T-helper 2 cell treated with Interferon-gamma antibody and Interleukin-4, amounts not matched to agents 5 μg/mL and 100 μg/mL, for 36 hours (primary cell): ENCODE measurements at regions not wholly inside any gene's neighbourhood (a gene's known extent, or its start where the extent isn't known, plus 50 kb on each side); places are given as distances from the start of the nearest gene placed in this dataset.

ENCODE experiments used
- DNase-seq: peaks from one replicate; pipeline ENCODE4 v3.0.0; 2021; ENCODE audit warnings: low spot score
- H3K27ac Mint-ChIP-seq: one replicate; pipeline ENCODE4 v1.8.0; 2021; ENCODE audit warnings: mild to moderate bottlenecking, mixed read lengths
- H3K27me3 Mint-ChIP-seq: one replicate; pipeline ENCODE4 v1.8.0; 2021; ENCODE audit warnings: low read depth, mixed read lengths
- H3K36me3 Mint-ChIP-seq: one replicate; pipeline ENCODE4 v1.8.0; 2021; ENCODE audit warnings: low read depth, mixed read lengths
- H3K4me1 Mint-ChIP-seq: one replicate; pipeline ENCODE4 v1.8.0; 2021; ENCODE audit warnings: low read depth, mixed read lengths
- H3K4me3 Mint-ChIP-seq: one replicate; pipeline ENCODE4 v1.8.0; 2022; ENCODE audit warnings: mild to moderate bottlenecking, moderate library complexity, mixed read lengths
- H3K9me3 Mint-ChIP-seq: one replicate; pipeline ENCODE4 v1.8.0; 2021; ENCODE audit warnings: mixed read lengths

GRCh38 chr14:101193106-101193844 lies 289.8 kb upstream of the RTL1 start:
- H3K4me1 Mint-ChIP-seq = no peaks in the 10 kb centered on the region
- DNase-seq = no peak
- no peak overlapping the region for H3K4me3 Mint-ChIP-seq
- no peaks in the 10 kb centered on the region for H3K36me3 Mint-ChIP-seq
- H3K27ac Mint-ChIP-seq = no peak overlapping the region
- no peaks in the 10 kb centered on the region for H3K9me3 Mint-ChIP-seq
- no peaks in the 10 kb centered on the region for H3K27me3 Mint-ChIP-seq

DNA sequence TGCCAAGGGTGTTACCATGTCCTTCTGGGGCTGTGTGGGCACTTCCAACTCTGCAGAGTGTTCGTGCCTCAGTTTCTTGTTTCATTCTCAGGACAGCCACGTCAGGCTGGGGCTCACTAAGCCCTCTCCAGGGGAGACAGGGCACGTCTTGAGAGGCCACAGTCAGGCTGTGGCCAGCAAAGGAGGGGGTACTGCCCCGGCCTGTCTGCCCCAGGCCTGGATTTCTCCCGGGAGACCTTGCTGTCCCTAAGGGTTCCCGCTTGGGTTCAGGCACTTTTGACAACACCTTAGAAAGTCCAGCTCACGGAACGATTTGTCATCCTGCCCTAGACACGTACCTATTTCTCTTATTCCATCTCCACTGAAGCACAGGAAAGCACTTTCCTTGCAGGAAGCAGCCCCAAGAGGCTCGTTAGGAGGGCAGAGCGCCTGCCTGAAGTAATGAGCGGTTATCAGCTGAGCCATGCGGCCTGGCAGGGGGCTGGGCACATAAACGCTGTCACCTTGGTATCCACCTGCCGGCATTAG lies 290.4 kb upstream of the RTL1 start:
- DNase-seq = no peak
- H3K9me3 Mint-ChIP-seq = no peaks in the 10 kb centered on the region
- no peaks in the 10 kb centered on the region for H3K4me1 Mint-ChIP-seq
- H3K27me3 Mint-ChIP-seq = no peaks in the 10 kb centered on the region
- H3K4me3 Mint-ChIP-seq = no peak overlapping the region
- H3K27ac Mint-ChIP-seq = no peak overlapping the region
- no peaks in the 10 kb centered on the region for H3K36me3 Mint-ChIP-seq

DNA sequence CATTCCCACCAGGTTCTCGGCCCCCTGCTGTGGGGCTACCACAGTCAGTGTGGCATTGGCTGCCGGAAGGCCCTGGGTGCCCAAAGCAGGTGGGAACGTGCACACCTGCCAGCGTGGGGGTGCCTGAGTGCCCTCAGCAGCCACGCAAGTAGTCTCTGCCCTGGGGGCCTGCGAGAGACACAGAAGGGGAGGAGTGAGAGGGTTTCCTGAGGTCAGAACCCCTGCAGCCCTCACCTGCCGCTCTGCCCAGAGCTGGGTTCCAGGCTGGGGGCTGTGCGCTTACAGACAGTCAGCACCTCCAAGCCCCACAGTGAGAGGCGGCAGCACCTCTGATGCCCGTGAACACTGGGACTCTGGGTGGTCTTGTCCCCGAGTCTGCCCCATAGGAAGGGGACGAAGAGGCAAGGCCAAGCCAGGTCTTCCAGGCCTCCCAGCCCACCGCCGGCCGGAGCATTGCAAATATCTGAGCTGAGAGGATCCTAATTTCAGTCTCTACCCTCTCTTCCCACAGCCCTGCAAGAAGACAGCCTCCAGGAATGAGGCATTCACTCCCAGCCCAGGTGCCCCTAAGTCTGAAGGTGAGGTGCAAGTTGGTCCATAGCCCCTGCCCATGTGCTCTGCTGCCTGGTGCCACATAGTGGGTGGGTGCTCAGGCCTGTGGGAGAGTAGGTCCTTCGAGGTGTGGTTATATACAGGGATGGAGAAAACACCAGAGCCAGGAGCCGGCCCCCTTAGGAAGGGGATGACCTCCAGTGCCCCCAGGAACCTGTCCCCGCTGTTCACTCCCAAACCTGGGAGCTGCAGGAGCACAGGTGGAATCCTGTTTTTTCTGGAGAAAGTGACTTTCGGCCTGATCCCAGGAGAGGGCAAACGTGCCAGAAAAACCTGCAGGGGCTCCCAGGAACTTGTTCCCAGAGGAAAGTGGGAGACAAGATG lies 291.1 kb upstream of the RTL1 start:
- no peak overlapping the region for H3K27ac Mint-ChIP-seq
- H3K36me3 Mint-ChIP-seq = no peaks in the 10 kb centered on the region
- no peaks in the 10 kb centered on the region for H3K9me3 Mint-ChIP-seq
- DNase-seq = no peak
- H3K27me3 Mint-ChIP-seq = no peaks in the 10 kb centered on the region
- no peaks in the 10 kb centered on the region for H3K4me1 Mint-ChIP-seq
- H3K4me3 Mint-ChIP-seq = no peak overlapping the region

GRCh38 chr14:101195309-101195901 lies 291.9 kb upstream of the RTL1 start:
- Mint-ChIP-seq H3K27ac (no peak overlapping the region), H3K36me3 (no peaks in the 10 kb centered on the region), H3K9me3 (no peaks in the 10 kb centered on the region), H3K4me3 (no peak overlapping the region), H3K27me3 (no peaks in the 10 kb centered on the region), H3K4me1 (no peaks in the 10 kb centered on the region)
- DNase-seq = no peak

DNA sequence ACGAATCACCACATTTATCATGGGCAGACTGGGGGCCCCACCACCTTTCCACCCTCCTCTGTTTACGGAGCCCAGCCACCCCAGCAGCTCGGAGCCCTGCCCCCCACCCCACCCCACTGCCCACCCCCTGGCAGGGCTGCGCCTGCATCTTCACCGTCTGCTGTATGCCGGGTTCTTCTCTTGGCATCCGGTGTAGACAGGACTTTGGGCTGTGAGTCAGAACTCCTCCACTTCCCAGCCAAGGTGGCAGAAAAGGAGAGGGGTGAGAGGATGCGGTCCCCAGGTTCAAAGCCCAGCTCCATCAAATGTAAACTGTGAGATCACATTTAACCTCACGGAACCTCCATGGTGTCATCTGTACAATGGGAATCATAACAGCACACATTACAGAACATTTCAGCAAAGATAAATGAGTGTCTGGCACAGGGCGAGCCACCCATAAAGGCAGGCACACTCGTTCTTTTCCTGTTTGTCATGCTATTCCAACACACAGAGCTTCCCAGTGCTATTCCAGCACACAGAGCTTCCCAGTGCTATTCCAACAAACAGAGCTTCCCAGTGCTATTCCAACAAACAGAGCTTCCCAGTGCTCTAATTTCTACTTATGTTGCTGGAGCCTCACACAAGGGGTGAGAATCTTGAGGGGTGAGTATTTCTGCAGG lies 292.7 kb upstream of the RTL1 start:
- Mint-ChIP-seq H3K4me3 (no peak overlapping the region), H3K4me1 (no peaks in the 10 kb centered on the region), H3K27me3 (no peaks in the 10 kb centered on the region), H3K9me3 (no peaks in the 10 kb centered on the region), H3K36me3 (no peaks in the 10 kb centered on the region), H3K27ac (no peak overlapping the region)
- no peak for DNase-seq

DNA sequence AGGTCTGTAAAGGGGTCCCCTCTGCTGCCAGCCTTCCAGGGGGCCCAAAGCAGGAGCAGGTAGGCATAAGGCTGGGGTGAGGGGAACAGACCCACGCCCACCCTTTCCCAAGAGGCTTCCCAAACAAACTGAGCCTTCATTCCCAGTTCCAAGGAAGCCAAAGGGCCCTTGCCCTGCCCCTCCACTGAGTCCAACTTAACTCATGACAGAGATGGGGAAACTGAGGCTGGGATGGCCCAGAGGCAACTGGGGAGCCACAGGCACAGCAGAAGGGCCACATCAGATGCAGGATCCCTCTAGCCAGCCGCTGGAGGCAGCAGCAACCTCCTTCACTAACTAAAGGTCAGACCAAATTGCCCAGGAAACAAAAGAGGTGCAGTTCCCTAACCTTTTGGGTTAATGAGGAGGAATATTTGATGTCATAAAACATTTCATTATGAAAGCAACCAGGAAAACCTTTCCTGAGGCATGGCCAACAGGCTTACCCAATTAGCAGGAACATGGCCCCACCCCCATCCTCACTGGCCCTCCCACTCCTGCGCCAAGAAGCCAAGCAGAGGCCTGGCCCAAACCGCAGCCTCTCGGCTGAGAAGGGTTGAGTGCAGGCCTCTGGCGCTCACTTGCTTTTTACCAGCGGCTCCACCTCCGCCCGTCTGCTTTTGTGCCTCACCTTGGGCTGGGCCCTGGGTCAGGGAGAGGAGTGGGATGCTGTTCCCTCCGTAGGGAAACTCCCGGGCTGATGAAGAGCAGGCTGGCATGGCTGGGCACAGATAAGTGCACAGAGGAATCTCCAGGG lies 293.5 kb upstream of the RTL1 start:
- no peak for DNase-seq
- H3K27ac Mint-ChIP-seq = no peak overlapping the region
- no peaks in the 10 kb centered on the region for H3K27me3 Mint-ChIP-seq
- H3K4me3 Mint-ChIP-seq = no peak overlapping the region
- H3K9me3 Mint-ChIP-seq = no peaks in the 10 kb centered on the region
- no peaks in the 10 kb centered on the region for H3K36me3 Mint-ChIP-seq
- H3K4me1 Mint-ChIP-seq = no peaks in the 10 kb centered on the region

GRCh38 chr14:101197595-101198397 lies 294.3 kb upstream of the RTL1 start:
- DNase-seq = no peak
- Mint-ChIP-seq H3K4me3 (no peak overlapping the region), H3K9me3 (no peaks in the 10 kb centered on the region), H3K36me3 (no peaks in the 10 kb centered on the region), H3K27ac (no peak overlapping the region), H3K4me1 (no peaks in the 10 kb centered on the region), H3K27me3 (no peaks in the 10 kb centered on the region)

DNA sequence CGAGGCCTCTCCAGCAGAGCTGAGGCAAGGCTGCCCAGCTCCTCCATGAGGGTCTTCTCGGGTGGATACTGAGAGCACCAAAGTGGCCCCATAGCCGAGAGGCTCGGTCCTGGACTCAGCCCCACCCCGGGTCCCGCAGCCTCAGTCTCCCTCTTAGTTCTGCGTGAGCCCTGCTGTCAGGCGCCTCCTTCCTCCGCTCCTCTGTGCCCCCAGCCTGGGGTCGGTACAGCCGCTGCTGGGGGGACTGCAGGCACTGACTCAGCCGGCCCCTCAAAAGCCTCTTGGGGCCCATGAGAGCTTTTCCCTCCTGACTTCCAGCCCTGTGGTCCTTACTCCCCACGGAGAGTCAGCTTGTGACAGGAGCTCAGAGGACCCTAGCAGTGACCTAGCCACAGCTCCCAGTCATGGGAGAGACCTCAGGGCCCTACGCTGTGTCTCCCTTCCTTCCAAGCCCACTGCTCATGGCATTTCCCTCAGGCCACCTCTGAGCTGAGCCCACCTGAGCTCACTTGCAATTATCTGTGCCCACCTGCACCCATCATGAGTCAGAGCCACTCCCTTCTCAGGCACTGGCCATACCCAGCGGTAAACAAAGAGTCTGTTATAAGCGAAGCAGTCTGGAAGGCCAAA lies 295.0 kb upstream of the RTL1 start:
- DNase-seq = no peak
- no peaks in the 10 kb centered on the region for H3K36me3 Mint-ChIP-seq
- no peak overlapping the region for H3K4me3 Mint-ChIP-seq
- no peaks in the 10 kb centered on the region for H3K27me3 Mint-ChIP-seq
- no peaks in the 10 kb centered on the region for H3K9me3 Mint-ChIP-seq
- no peaks in the 10 kb centered on the region for H3K4me1 Mint-ChIP-seq
- no peak overlapping the region for H3K27ac Mint-ChIP-seq

- H3K36me3 Mint-ChIP-seq = no peaks in the 10 kb centered on the region
- H3K27me3 Mint-ChIP-seq = no peaks in the 10 kb centered on the region
- peaks cover 4% of the 10 kb centered on the region for H3K9me3 Mint-ChIP-seq
- no peaks in the 10 kb centered on the region for H3K4me1 Mint-ChIP-seq
- no peak overlapping the region for H3K27ac Mint-ChIP-seq
- H3K4me3 Mint-ChIP-seq = no peak overlapping the region
- DNase-seq = no peak
Measured at GRCh38 chr14:101199028-101199770, 295.7 kb upstream of the RTL1 start.

GRCh38 chr14:101200008-101200649 lies 296.6 kb upstream of the RTL1 start:
- no peaks in the 10 kb centered on the region for H3K36me3 Mint-ChIP-seq
- no peaks in the 10 kb centered on the region for H3K4me1 Mint-ChIP-seq
- no peak overlapping the region for H3K4me3 Mint-ChIP-seq
- DNase-seq = no peak
- no peaks in the 10 kb centered on the region for H3K27me3 Mint-ChIP-seq
- no peak overlapping the region for H3K27ac Mint-ChIP-seq
- peaks cover 4% of the 10 kb centered on the region for H3K9me3 Mint-ChIP-seq

- no peak overlapping the region for H3K4me3 Mint-ChIP-seq
- no peak overlapping the region for H3K27ac Mint-ChIP-seq
- H3K9me3 Mint-ChIP-seq = peaks cover 12% of the 10 kb centered on the region
- H3K27me3 Mint-ChIP-seq = no peaks in the 10 kb centered on the region
- no peak for DNase-seq
- H3K4me1 Mint-ChIP-seq = no peaks in the 10 kb centered on the region
- no peaks in the 10 kb centered on the region for H3K36me3 Mint-ChIP-seq
Measured at GRCh38 chr14:101200650-101201516, 297.4 kb upstream of the RTL1 start.
